Tibial artery (tissue), 4 donors: ENCODE measurements at regions not wholly inside any gene's neighbourhood (a gene's known extent, or its start where the extent isn't known, plus 50 kb on each side); places are given as distances from the start of the nearest gene placed in this dataset.

Experiments used
- DNase-seq, 2 donors: peaks; one replicate each; pipeline ENCODE4 v3.0.0-alpha.2; 2019
- H3K27ac ChIP-seq, 2 donors: fragments of 200-600 bp; sonication (generic) in 1 of 2; 1 replicate in 1 of 2; 2 replicates in 1 of 2; pipeline ENCODE4 v1.5.1; 2018 to 2019; ENCODE audit warnings: mild to moderate bottlenecking in 1 of 2
- H3K27me3 ChIP-seq, 2 donors: fragments of 200-600 bp; sonication (generic) in 1 of 2; one replicate each; pipeline versions ENCODE4 v1.5.1 to v1.6.0; 2016 to 2019
- H3K36me3 ChIP-seq, 3 donors: fragments of 200-600 bp; sonication (generic) in 2 of 3; one replicate each; pipeline ENCODE4 v1.5.1; 2016 to 2019; ENCODE audit warnings: mild to moderate bottlenecking in 2 of 3
- H3K4me1 ChIP-seq, 4 donors: fragments of 200-600 bp; sonication (generic) in 2 of 4; 1 replicate in 3 of 4; 2 replicates in 1 of 4; pipeline ENCODE4 v1.5.1; 2016 to 2019
- H3K4me3 ChIP-seq, 2 donors: fragments of 200-600 bp; sonication (generic) in 1 of 2; 1 replicate in 1 of 2; 2 replicates in 1 of 2; pipeline ENCODE4 v1.5.1; 2018 to 2019; ENCODE audit warnings: mild to moderate bottlenecking in 2 of 2
- H3K9me3 ChIP-seq, 3 donors: fragments of 200-600 bp; sonication (generic) in 1 of 3; one replicate each; pipeline ENCODE4 v1.5.1; 2016 to 2019
- CTCF ChIP-seq, 2 experiments: fragments of 200-600 bp in 1 of 2; fragments of 450-650 bp in 1 of 2; IDR thresholded peaks; one replicate each; pipeline ENCODE4 v1.5.1; 2017 to 2019; ENCODE audit warnings: antibody characterized with exemption in 2 of 2, mild to moderate bottlenecking in 1 of 2, moderate library complexity in 1 of 2
- intact Hi-C: fragments of 100-400 bp; cut with DNase I; formaldehyde crosslinking; loops from one replicate; pipeline ENCODE4 v1.15.0; 2023; ENCODE audit warnings: low total_unique reads

- no peak for DNase-seq
- no peak overlapping the region for H3K27ac ChIP-seq
- H3K4me1 ChIP-seq, result no peaks in the 10 kb centered on the region
- no peak overlapping the region for H3K4me3 ChIP-seq
- H3K9me3 ChIP-seq, result no peaks in the 10 kb centered on the region
- peaks cover 0 to 3% of the 10 kb centered on the region in 2 donors for H3K27me3 ChIP-seq
- intact Hi-C loops, result no loop called here
- TF ChIP-seq CTCF (IDR thresholded peaks at IDR 0.05), result no peak
- no peaks in the 10 kb centered on the region for H3K36me3 ChIP-seq
Observed at GRCh38 chr22:48876951-48877350, 950.7 kb downstream of the BRD1 start.

- no peak overlapping the region for H3K27ac ChIP-seq
- H3K36me3 ChIP-seq, result no peaks in the 10 kb centered on the region
- intact Hi-C loops, result no loop called here
- H3K4me1 ChIP-seq, result no peaks in the 10 kb centered on the region
- peaks cover 0 to 2% (median 0%) of the 10 kb centered on the region in 3 donors for H3K9me3 ChIP-seq
- H3K4me3 ChIP-seq, result no peak overlapping the region
- peaks cover 0 to 18% of the 10 kb centered on the region in 2 donors for H3K27me3 ChIP-seq
- TF ChIP-seq CTCF (IDR thresholded peaks at IDR 0.05), result no peak
- DNase-seq, result no peak
Observed at GRCh38 chr22:48874956-48875355, 952.7 kb downstream of the BRD1 start.

GRCh38 chr22:48873191-48873520 lies 954.5 kb downstream of the BRD1 start:
- Histone ChIP-seq H3K27me3 (peaks cover 0 to 18% of the 10 kb centered on the region in 2 donors), H3K36me3 (no peaks in the 10 kb centered on the region), H3K27ac (no peak overlapping the region), H3K4me3 (no peak overlapping the region), H3K9me3 (peaks cover 0 to 8% (median 0%) of the 10 kb centered on the region in 3 donors), H3K4me1 (no peaks in the 10 kb centered on the region)
- DNase-seq, result no peak
- no peak for TF ChIP-seq CTCF (IDR thresholded peaks at IDR 0.05)
- intact Hi-C loops, result no loop called here

- TF ChIP-seq CTCF (IDR thresholded peaks at IDR 0.05), result no peak
- Histone ChIP-seq H3K4me1 (no peaks in the 10 kb centered on the region), H3K27me3 (peaks cover 0 to 20% of the 10 kb centered on the region in 2 donors), H3K27ac (no peak overlapping the region), H3K9me3 (peaks cover 0 to 8% (median 0%) of the 10 kb centered on the region in 3 donors), H3K36me3 (no peaks in the 10 kb centered on the region), H3K4me3 (no peak overlapping the region)
- DNase-seq, result peak in 1 of 2 donors; percentile 43
- intact Hi-C loops, result no loop called here
Observed at GRCh38 chr22:48872271-48873190, 955.1 kb downstream of the BRD1 start.

GRCh38 chr22:48871176-48871840 lies 956.4 kb downstream of the BRD1 start:
- peaks cover 0 to 26% of the 10 kb centered on the region in 2 donors for H3K27me3 ChIP-seq
- DNase-seq, result peak in 1 of 2 donors; percentile 41

More at GRCh38 chr22:48871176-48871840, 956.4 kb downstream of the BRD1 start:
- no peak for TF ChIP-seq CTCF (IDR thresholded peaks at IDR 0.05)
- H3K36me3 ChIP-seq, result no peaks in the 10 kb centered on the region
- H3K4me1 ChIP-seq, result no peaks in the 10 kb centered on the region
- intact Hi-C loops, result no loop called here
- H3K4me3 ChIP-seq, result no peak overlapping the region
- H3K9me3 ChIP-seq, result peaks cover 0 to 8% (median 0%) of the 10 kb centered on the region in 3 donors
- no peak overlapping the region for H3K27ac ChIP-seq
